SH-SY5Y (cell line): ENCODE measurements at regions not wholly inside any gene's neighbourhood (a gene's known extent, or its start where the extent isn't known, plus 50 kb on each side); places are given as distances from the start of the nearest gene placed in this dataset.

Experiments used
- GATA2 ChIP-seq: IDR thresholded peaks from 2 replicates; pipeline ENCODE4 v1.6.1; 2011; ENCODE audit warnings: mild to moderate bottlenecking, low read depth, low read length
- GATA3 ChIP-seq: IDR thresholded peaks from 2 replicates; pipeline ENCODE4 v1.6.1; 2011; ENCODE audit warnings: low read depth, mild to moderate bottlenecking, low read length, moderate library complexity

- TF ChIP-seq GATA2 (no peak), GATA3 (no peak)
Observed at GRCh38 chr11:92850296-92850826, 119.1 kb upstream of the MTNR1B start.

DNA sequence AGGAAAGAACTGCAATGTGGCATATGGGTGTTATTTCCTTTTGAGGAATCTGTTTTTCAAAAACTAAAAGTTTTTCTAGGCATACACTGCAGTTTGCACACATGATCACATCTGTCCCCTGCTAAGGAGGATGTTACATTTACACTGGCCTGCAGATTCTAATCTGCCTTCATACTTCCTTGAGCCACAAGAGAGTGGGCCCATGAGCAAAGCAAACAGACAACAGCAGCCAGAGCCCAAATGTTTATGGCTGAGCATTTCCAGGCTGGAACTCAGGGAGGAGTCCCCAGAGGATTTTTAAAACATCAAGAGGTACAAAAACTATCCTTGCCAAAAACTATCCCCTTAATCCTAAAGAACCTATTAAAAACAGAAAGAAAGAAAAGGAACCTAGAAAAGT lies 117.2 kb upstream of the MTNR1B start:
- TF ChIP-seq GATA2 (peak; percentile 67), GATA3 (0 out of 2 replicates have a peak, but pooled peaks have one; percentile 41)

DNA sequence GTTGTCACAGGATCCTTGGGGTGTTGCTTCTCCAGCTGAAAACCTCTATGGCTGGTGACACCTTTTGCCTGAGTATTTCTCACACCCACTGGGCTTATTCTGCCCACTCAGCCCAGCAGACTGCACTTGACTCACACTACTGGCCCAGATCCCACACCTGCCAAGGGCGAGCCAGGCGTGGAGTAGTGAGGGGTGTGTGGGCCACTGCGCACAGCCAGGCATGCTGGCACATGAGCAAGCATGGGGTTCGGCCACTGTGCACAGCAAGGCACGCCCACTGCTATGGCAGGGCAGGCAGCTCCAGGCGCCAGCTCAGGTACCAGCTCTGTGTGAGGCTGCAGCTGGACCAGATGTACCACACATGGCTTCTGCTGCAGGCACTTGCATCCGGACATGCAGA lies 116.5 kb upstream of the MTNR1B start:
- TF ChIP-seq GATA2 (no peak), GATA3 (no peak)

GRCh38 chr11:92854162-92854561 lies 115.3 kb upstream of the MTNR1B start:
- no peak for TF ChIP-seq GATA2
- TF ChIP-seq GATA3: no peak

DNA sequence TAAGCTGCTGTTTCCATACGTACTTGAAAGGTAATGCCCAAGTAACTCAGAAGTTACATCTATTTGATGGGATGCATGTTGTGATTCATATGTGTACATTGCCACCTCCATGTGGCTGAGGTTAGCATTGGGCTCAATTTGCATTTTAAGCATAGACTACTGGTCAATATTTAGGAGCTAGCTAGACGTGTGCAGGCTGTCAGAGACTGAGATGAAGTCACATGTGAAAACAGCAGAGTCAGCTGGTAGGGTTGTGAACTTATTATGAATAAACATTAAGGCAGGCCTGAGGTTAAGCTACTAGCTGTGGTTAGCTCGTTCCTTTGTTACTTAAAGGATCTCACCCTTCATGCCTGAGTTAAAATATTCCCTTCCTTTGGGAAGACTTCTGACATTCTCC lies 114.5 kb upstream of the MTNR1B start:
- TF ChIP-seq GATA2 (no peak), GATA3 (no peak)

DNA sequence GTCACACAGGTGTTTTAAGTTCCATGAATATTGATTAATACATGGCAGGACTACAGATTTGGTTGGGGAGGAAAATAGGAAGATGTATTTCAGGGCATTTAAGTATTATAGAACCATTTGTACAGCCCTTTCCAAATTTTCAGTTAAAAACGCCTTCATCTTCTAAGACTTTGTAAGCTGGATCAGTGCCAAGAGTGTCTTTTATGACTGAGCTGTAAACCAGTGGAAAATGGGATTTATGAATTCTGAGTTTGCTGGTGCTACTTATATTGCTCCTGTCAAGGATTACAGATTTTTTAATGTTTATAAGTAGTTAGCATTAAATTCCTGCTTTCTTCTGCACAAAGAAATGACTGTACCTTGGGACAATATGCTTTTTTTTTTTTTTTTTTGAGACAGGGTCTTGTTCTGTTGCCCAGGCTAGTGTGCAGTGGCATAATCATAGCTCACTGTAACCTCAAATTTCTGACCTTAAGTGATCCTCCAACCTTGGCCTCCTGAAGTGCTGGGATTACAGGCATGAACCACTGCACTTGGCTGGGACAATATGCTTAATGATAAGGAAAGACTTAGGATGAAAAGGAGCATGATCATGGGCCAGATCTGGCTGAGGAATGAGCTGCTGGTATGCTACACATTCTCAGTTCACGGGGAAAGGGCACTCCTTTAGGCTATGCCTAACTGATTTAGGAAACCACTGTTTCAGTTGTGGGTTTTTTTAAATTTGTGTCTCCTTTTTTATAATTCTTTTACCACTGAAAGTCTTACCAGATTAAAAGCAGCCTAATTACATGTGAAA lies 113.6 kb upstream of the MTNR1B start:
- TF ChIP-seq GATA2: no peak
- no peak for TF ChIP-seq GATA3

- TF ChIP-seq GATA2 (no peak), GATA3 (no peak)
Observed at GRCh38 chr11:92857407-92857806, 112.0 kb upstream of the MTNR1B start.

DNA sequence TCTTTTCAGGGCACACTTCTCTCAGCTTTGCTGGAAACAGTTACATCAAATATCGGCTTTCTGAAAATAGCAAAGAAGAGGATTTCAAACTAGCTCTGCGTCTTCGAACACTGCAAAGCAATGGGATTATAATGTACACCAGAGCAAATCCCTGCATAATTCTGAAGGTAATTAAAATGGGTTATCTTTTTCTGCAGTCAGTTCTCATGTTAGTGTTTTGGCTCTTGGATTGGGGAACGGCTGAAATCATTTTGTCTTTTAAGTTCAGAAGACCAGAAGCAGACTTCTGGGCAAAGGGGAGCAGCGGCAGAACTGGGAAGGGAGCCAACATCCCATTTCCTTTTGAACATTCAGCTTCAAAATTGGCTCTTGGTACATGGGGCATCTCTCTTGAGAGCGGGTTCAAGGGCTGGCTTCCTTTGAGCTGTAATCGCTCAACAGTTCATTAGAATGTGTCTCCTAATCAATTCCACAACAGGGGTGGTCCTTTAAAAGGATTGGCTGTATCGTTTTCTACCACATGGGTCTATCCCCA lies 110.2 kb upstream of the MTNR1B start:
- TF ChIP-seq GATA2 (no peak), GATA3 (no peak)

- TF ChIP-seq GATA3: no peak
- no peak for TF ChIP-seq GATA2
Observed at GRCh38 chr11:92861634-92862033, 107.8 kb upstream of the MTNR1B start.

DNA sequence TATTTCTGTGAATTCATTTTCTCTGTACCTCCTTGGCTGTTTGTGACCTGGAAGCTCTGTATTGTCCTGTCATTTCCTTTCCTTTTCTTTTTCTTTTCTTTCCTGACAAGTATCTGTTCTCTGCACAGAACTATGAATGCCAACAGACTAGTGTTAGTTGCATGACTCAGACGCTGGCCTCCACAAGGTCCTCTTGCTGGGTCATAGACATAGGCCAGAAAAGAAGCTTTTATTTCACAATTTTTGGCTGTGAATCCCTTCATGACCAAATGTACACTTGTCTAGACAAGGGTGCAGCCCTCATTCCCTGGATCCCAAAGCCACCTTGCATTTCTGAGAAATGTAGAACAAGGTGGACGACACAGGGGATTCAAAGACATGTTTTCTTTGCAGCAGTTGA lies 104.1 kb upstream of the MTNR1B start:
- TF ChIP-seq GATA3 (no peak), GATA2 (no peak)

GRCh38 chr11:92866679-92867282 lies 102.7 kb upstream of the MTNR1B start:
- TF ChIP-seq GATA2: no peak
- TF ChIP-seq GATA3: no peak

GRCh38 chr11:92867913-92868619 lies 101.4 kb upstream of the MTNR1B start:
- no peak for TF ChIP-seq GATA3
- no peak for TF ChIP-seq GATA2

GRCh38 chr11:92869716-92870115 lies 99.7 kb upstream of the MTNR1B start:
- TF ChIP-seq GATA3: no peak
- no peak for TF ChIP-seq GATA2

DNA sequence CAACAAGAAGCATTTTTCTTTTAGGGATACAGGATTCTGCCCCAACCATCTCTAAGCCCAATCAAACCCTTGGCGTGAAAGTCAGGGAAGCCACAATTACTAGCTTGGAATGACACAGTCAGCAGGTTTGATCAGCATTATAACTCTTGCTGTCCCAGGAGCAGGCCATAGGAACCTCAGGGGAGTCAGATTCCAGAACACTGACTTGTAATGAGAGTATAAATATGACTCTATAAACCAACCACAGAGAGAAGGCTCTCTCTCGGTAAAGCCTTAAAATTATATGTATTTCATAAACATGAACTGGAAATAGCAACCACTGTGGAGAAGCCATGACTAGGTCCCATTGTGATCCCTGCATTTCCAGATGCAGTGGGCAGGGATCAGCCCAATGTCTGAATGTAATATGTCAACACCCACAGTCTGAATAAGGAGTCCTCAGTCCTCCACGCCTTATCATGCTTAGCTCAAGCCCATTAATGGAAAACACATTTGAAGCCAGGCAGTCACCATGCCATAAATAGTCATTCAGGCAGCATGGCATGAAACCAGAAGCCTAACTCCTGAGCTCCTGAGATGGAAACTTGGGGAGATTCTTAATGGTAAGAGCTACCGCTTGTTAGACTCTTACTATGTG lies 99.1 kb upstream of the MTNR1B start:
- TF ChIP-seq GATA2 (no peak), GATA3 (no peak)
